Left lobe of liver (tissue), 2 donors: ENCODE measurements at regions not wholly inside any gene's neighbourhood (a gene's known extent, or its start where the extent isn't known, plus 50 kb on each side); places are given as distances from the start of the nearest gene placed in this dataset.
A peak's percentile ranks its signal among the peaks of the same experiment; 100 is the strongest.

ENCODE experiments used
- ATAC-seq: fragments of 200-7000 bp; cut with Tn5 transposase; one replicate; pipeline ENCODE4 v1.9.1; 2020; ENCODE audit warnings: mild to moderate bottlenecking, moderate library complexity
- DNase-seq: peaks from one replicate; pipeline ENCODE4 v3.0.0-alpha.2; 2020; ENCODE audit warnings: low spot score
- donor health status: DM: no; HTN: no; CAD: no; lungs with moderate emphysema.
- donor health status: DM: no; HTN: yes; CAD: no.

GRCh38 chr9:71218774-71219173, 97.4 kb upstream of the TRPM3 start:
- DNase-seq (no peak), ATAC-seq (no peak)

- ATAC-seq = no peak
- DNase-seq = no peak
These were observed 92.2 kb upstream of the TRPM3 start for GRCh38 chr9:71213633-71214032.

- peak; percentile 88 for ATAC-seq
- DNase-seq = no peak
These were observed 88.9 kb upstream of the TRPM3 start for GRCh38 chr9:71210326-71210725.

GRCh38 chr9:71209890-71210289, 88.5 kb upstream of the TRPM3 start:
- ATAC-seq (peak; percentile 58), DNase-seq (no peak)

- peak; percentile 81 for ATAC-seq
- no peak for DNase-seq
These were observed 81.5 kb upstream of the TRPM3 start for GRCh38 chr9:71202931-71203330.

- no peak for DNase-seq
- peak; percentile 44 for ATAC-seq
These were observed 70.3 kb upstream of the TRPM3 start for GRCh38 chr9:71191708-71192107.

GRCh38 chr9:71183251-71183650, 61.8 kb upstream of the TRPM3 start:
- no peak for ATAC-seq
- no peak for DNase-seq

- no peak for DNase-seq
- no peak for ATAC-seq
These were observed 57.8 kb upstream of the TRPM3 start for GRCh38 chr9:71179183-71179582.

- ATAC-seq (no peak), DNase-seq (no peak)
These were observed 56.5 kb upstream of the TRPM3 start for GRCh38 chr9:71177901-71178300.

- DNase-seq (no peak), ATAC-seq (no peak)
These were observed 50.1 kb upstream of the TRPM3 start for GRCh38 chr9:71171517-71171916.
